ENCODE measurements at regions not wholly inside any gene's neighbourhood (a gene's known extent, or its start where the extent isn't known, plus 50 kb on each side); places are given as distances from the start of the nearest gene placed in this dataset.

- peak; percentile 20 for DNase-seq
These were observed 86.5 kb downstream of the ACKR3 start for GRCh38 chr2:236656166-236656565.

- DNase-seq, result peak; percentile 33
These were observed 87.1 kb downstream of the ACKR3 start for GRCh38 chr2:236656721-236657120.

GRCh38 chr2:236657215-236657614 lies 87.6 kb downstream of the ACKR3 start:
- DNase-seq, result peak; percentile 21

GRCh38 chr2:236657801-236658200 lies 88.2 kb downstream of the ACKR3 start:
- DNase-seq, result peak; percentile 52

GRCh38 chr2:236658974-236659757 lies 89.5 kb downstream of the ACKR3 start:
- peak; percentile 52 for DNase-seq

GRCh38 chr2:236659758-236660150 lies 90.1 kb downstream of the ACKR3 start:
- DNase-seq, result peak; percentile 68

- peak; percentile 93 for DNase-seq
These were observed 91.6 kb downstream of the ACKR3 start for GRCh38 chr2:236661061-236661761.

- no peak for DNase-seq
These were observed 92.1 kb downstream of the ACKR3 start for GRCh38 chr2:236661762-236662110.

GRCh38 chr2:236662231-236663185 lies 92.9 kb downstream of the ACKR3 start:
- DNase-seq, result no peak

- DNase-seq, result no peak
These were observed 93.9 kb downstream of the ACKR3 start for GRCh38 chr2:236663287-236664101.

GRCh38 chr2:236664136-236664535 lies 94.5 kb downstream of the ACKR3 start:
- DNase-seq, result no peak

GRCh38 chr2:236665101-236665500 lies 95.5 kb downstream of the ACKR3 start:
- peak; percentile 57 for DNase-seq

GRCh38 chr2:236665572-236666118 lies 96.0 kb downstream of the ACKR3 start:
- peak; percentile 25 for DNase-seq

- DNase-seq, result peak; percentile 32
These were observed 97.1 kb downstream of the ACKR3 start for GRCh38 chr2:236666646-236667204.

GRCh38 chr2:236667526-236667925 lies 97.9 kb downstream of the ACKR3 start:
- peak; percentile 19 for DNase-seq

GRCh38 chr2:236668531-236668969 lies 98.9 kb downstream of the ACKR3 start:
- peak; percentile 29 for DNase-seq

- DNase-seq, result peak; percentile 36
These were observed 100.6 kb downstream of the ACKR3 start for GRCh38 chr2:236670235-236670620.

GRCh38 chr2:236671896-236672562 lies 102.4 kb downstream of the ACKR3 start:
- DNase-seq, result peak; percentile 29

- no peak for DNase-seq
These were observed 103.0 kb downstream of the ACKR3 start for GRCh38 chr2:236672606-236673005.

- no peak for DNase-seq
These were observed 103.6 kb downstream of the ACKR3 start for GRCh38 chr2:236673126-236673822.
